ENCODE measurements at regions not wholly inside any gene's neighbourhood (a gene's known extent, or its start where the extent isn't known, plus 50 kb on each side); places are given as distances from the start of the nearest gene placed in this dataset.
"Not testable (repeated sequence)": the region's sequence is repeated elsewhere in the genome, so short reads cannot be mapped to it uniquely, and the experiment has no call there.

GRCh38 chr14:83828406-83828805 is 1701.5 kb upstream of the FLRT2 start:
- DNase-seq (ENCODE audit: low spot score): no peak

GRCh38 chr14:83830316-83830715 is 1699.6 kb upstream of the FLRT2 start:
- no peak for DNase-seq (ENCODE audit: low spot score)

- no peak for DNase-seq (ENCODE audit: low spot score)
Measured at GRCh38 chr14:83838226-83838625, 1691.7 kb upstream of the FLRT2 start.

GRCh38 chr14:83842547-83842946 is 1687.4 kb upstream of the FLRT2 start:
- no peak for DNase-seq (ENCODE audit: low spot score)

GRCh38 chr14:83847102-83847501 is 1682.8 kb upstream of the FLRT2 start:
- peak; percentile 41 for DNase-seq (ENCODE audit: low spot score)

GRCh38 chr14:83850092-83850491 is 1679.9 kb upstream of the FLRT2 start:
- DNase-seq (ENCODE audit: low spot score): no peak

GRCh38 chr14:83856334-83856733 is 1673.6 kb upstream of the FLRT2 start:
- DNase-seq (ENCODE audit: low spot score): no peak

- DNase-seq (ENCODE audit: low spot score): no peak
Measured at GRCh38 chr14:83860631-83861155, 1669.3 kb upstream of the FLRT2 start.

GRCh38 chr14:83863042-83863774 is 1666.7 kb upstream of the FLRT2 start:
- DNase-seq (ENCODE audit: low spot score): no peak

GRCh38 chr14:83864106-83864505 is 1665.8 kb upstream of the FLRT2 start:
- DNase-seq (ENCODE audit: low spot score): no peak

- DNase-seq (ENCODE audit: low spot score): no peak
Measured at GRCh38 chr14:83867566-83868225, 1662.2 kb upstream of the FLRT2 start.

GRCh38 chr14:83870546-83871270 is 1659.2 kb upstream of the FLRT2 start:
- peak; percentile 59 for DNase-seq (ENCODE audit: low spot score)

- DNase-seq (ENCODE audit: low spot score): no peak
Measured at GRCh38 chr14:83873669-83874068, 1656.3 kb upstream of the FLRT2 start.

- DNase-seq (ENCODE audit: low spot score): no peak
Measured at GRCh38 chr14:83874662-83875061, 1655.3 kb upstream of the FLRT2 start.

- DNase-seq (ENCODE audit: low spot score): no peak
Measured at GRCh38 chr14:83883732-83884131, 1646.2 kb upstream of the FLRT2 start.

- no peak for DNase-seq (ENCODE audit: low spot score)
Measured at GRCh38 chr14:83885837-83886293, 1644.1 kb upstream of the FLRT2 start.

- no peak for DNase-seq (ENCODE audit: low spot score)
Measured at GRCh38 chr14:83887866-83888265, 1642.1 kb upstream of the FLRT2 start.

GRCh38 chr14:83893447-83893846 is 1636.5 kb upstream of the FLRT2 start:
- no peak for DNase-seq (ENCODE audit: low spot score)

GRCh38 chr14:83894568-83894967 is 1635.4 kb upstream of the FLRT2 start:
- no peak for DNase-seq (ENCODE audit: low spot score)

GRCh38 chr14:83898558-83898957 is 1631.4 kb upstream of the FLRT2 start:
- not testable (repeated sequence) for DNase-seq (ENCODE audit: low spot score)

- DNase-seq (ENCODE audit: low spot score): no peak
Measured at GRCh38 chr14:83899706-83900105, 1630.2 kb upstream of the FLRT2 start.

GRCh38 chr14:83905157-83905556 is 1624.8 kb upstream of the FLRT2 start:
- DNase-seq (ENCODE audit: low spot score): no peak

GRCh38 chr14:83908419-83908818 is 1621.5 kb upstream of the FLRT2 start:
- no peak for DNase-seq (ENCODE audit: low spot score)

All from COLO829 (cell line).